ENCODE measurements at regions not wholly inside any gene's neighbourhood (a gene's known extent, or its start where the extent isn't known, plus 50 kb on each side); places are given as distances from the start of the nearest gene placed in this dataset.

DNA sequence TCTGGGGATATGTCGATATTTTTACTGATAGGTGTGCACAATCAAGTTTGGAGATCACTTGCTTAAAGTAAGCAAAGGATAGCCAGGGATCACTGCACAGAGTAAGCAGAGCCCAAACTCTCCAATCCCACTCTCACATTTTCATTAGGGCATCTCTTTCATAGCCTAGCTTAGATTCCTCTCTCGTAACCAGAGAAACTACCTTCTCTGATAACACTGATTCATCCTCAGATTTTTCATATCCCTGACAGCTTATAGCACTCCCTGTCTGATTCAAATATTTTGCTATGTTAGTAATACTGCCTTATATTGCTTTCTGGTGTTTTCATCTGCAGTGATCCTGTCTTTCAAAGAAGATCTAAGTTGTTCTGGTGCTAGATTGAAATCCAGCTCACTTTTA lies 123.7 kb downstream of the CBLL2 start:
- no peaks in the 10 kb centered on the region for H3K4me1 ChIP-seq
- in situ Hi-C loops (cut with MboI; ENCODE audit: low sequenced_read_pairs in 4 of 4), result no loop called here
- no peak overlapping the region for H3K27ac ChIP-seq
- H3K36me3 ChIP-seq, result no peaks in the 10 kb centered on the region
- TF ChIP-seq, protein P1, sequence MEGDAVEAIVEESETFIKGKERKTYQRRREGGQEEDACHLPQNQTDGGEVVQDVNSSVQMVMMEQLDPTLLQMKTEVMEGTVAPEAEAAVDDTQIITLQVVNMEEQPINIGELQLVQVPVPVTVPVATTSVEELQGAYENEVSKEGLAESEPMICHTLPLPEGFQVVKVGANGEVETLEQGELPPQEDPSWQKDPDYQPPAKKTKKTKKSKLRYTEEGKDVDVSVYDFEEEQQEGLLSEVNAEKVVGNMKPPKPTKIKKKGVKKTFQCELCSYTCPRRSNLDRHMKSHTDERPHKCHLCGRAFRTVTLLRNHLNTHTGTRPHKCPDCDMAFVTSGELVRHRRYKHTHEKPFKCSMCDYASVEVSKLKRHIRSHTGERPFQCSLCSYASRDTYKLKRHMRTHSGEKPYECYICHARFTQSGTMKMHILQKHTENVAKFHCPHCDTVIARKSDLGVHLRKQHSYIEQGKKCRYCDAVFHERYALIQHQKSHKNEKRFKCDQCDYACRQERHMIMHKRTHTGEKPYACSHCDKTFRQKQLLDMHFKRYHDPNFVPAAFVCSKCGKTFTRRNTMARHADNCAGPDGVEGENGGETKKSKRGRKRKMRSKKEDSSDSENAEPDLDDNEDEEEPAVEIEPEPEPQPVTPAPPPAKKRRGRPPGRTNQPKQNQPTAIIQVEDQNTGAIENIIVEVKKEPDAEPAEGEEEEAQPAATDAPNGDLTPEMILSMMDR (IDR thresholded peaks at IDR 0.05 in 4 of 5, conservative IDR thresholded peaks at IDR 0.05 in 1 of 5), result no peak
- TF ChIP-seq POLR2A (IDR thresholded peaks at IDR 0.05), result no peak
- intact Hi-C loops (cut with DNase I; ENCODE audit: low total_unique reads), result no loop called here
- no peak for DNase-seq
- H3K27me3 ChIP-seq, result no peaks in the 10 kb centered on the region
- H3K9me3 ChIP-seq, result no peaks in the 10 kb centered on the region
- no peak for ATAC-seq
- no peak overlapping the region for H3K4me3 ChIP-seq

DNA sequence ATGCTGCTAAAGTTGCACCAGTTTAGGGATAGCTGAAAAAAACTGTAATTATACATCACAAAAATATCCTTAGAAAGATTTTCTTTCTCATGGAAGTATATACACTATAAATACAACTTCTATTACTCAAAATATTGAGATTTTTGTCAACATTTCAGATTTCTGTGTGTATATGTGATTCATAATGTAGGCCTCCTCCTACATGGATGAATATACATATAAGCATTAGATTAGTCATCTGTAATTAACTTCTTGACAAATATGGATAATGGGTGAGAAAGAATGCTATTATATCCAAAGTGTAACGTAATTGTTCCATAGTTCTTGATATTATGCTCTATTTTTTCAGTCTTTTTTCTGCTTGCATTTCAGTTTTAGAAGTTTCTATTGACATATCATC lies 124.9 kb downstream of the CBLL2 start:
- Histone ChIP-seq H3K4me1 (no peaks in the 10 kb centered on the region), H3K27me3 (no peaks in the 10 kb centered on the region), H3K4me3 (no peak overlapping the region), H3K9me3 (no peaks in the 10 kb centered on the region), H3K36me3 (no peaks in the 10 kb centered on the region), H3K27ac (no peak overlapping the region)
- in situ Hi-C loops (cut with MboI; ENCODE audit: low sequenced_read_pairs in 4 of 4), result no loop called here
- TF ChIP-seq POLR2A (IDR thresholded peaks at IDR 0.05), result no peak
- TF ChIP-seq, protein P1 (IDR thresholded peaks at IDR 0.05 in 4 of 5, conservative IDR thresholded peaks at IDR 0.05 in 1 of 5), result no peak
- ATAC-seq (no peak), DNase-seq (no peak)
- intact Hi-C loops (cut with DNase I; ENCODE audit: low total_unique reads), result no loop called here

DNA sequence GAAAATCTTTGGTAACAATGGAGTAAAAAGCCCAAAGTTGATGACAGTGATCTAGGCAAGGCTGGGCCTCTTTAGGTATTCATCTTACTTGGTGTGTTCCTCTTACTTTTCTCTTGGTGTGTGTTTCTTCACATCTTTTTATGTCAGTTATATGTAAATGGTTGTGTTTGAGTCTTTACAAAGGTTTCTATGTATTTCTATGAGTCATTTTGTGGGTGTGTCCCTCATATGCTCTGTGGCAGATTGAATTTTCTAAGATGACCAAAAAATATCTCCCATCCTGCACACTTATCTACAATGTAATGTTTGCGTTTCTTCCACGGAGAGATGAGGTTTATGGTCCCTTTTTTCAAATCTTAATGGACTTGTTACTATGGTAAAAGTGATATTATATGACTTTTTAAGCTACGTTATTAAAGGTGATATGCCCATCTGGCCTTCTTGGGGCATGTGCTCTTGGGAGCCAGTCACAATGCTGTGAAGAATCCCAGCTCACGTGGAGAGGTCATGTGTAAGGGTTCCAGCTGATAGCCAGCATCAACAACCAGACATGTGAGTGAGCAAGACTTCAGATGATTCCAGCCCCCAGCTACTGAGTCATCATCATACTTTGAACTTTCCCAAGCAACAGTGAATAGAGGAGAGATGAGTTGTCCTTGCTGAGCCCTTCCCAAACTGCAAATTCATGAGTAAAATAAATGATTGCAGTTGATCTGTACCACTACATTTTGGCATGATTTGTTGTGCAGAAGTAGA lies 126.9 kb downstream of the CBLL2 start:
- intact Hi-C loops (cut with DNase I; ENCODE audit: low total_unique reads) (no loop called here), in situ Hi-C loops (cut with MboI; ENCODE audit: low sequenced_read_pairs in 4 of 4) (no loop called here)
- Histone ChIP-seq H3K4me3 (no peak overlapping the region), H3K27ac (no peak overlapping the region), H3K36me3 (no peaks in the 10 kb centered on the region), H3K27me3 (no peaks in the 10 kb centered on the region), H3K4me1 (no peaks in the 10 kb centered on the region), H3K9me3 (no peaks in the 10 kb centered on the region)
- no peak for ATAC-seq
- TF ChIP-seq, protein P1 (IDR thresholded peaks at IDR 0.05 in 4 of 5, conservative IDR thresholded peaks at IDR 0.05 in 1 of 5), result no peak
- no peak for TF ChIP-seq POLR2A (IDR thresholded peaks at IDR 0.05)
- DNase-seq, result no peak

DNA sequence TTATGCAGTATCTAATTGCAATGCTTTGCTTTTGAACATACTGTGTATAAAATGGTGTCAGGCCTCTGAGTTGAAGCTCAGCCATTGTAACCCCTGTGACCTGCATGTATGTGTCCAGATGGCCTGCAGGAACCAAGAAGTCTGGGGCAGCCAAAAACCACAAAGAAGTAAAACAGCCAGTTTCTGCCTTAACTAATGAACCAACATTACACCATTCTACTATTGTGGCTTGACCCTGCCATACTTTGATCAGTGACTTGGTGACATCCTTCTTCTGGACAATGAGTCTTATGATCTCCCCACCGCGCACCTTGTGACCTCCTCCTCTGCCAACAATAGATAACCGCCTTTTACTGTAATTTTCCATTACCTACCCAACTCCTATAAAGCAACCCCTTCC lies 131.6 kb downstream of the CBLL2 start:
- TF ChIP-seq, protein P1 (IDR thresholded peaks at IDR 0.05 in 4 of 5, conservative IDR thresholded peaks at IDR 0.05 in 1 of 5), result no peak
- no peak for TF ChIP-seq POLR2A (IDR thresholded peaks at IDR 0.05)
- in situ Hi-C loops (cut with MboI; ENCODE audit: low sequenced_read_pairs in 4 of 4) (no loop called here), intact Hi-C loops (cut with DNase I; ENCODE audit: low total_unique reads) (no loop called here)
- H3K4me1 ChIP-seq, result no peaks in the 10 kb centered on the region
- no peaks in the 10 kb centered on the region for H3K36me3 ChIP-seq
- H3K27ac ChIP-seq, result no peak overlapping the region
- no peaks in the 10 kb centered on the region for H3K9me3 ChIP-seq
- no peak for DNase-seq
- no peak for ATAC-seq
- no peak overlapping the region for H3K4me3 ChIP-seq
- H3K27me3 ChIP-seq, result no peaks in the 10 kb centered on the region

Data from gastrocnemius medialis (tissue), 4 donors.